Tibial artery (tissue), 4 donors: ENCODE measurements at regions not wholly inside any gene's neighbourhood (a gene's known extent, or its start where the extent isn't known, plus 50 kb on each side); places are given as distances from the start of the nearest gene placed in this dataset.

Experiments
- DNase-seq, 2 donors: peaks; one replicate each; pipeline ENCODE4 v3.0.0-alpha.2; 2019
- H3K27ac ChIP-seq, 2 donors: fragments of 200-600 bp; sonication (generic) in 1 of 2; 1 replicate in 1 of 2; 2 replicates in 1 of 2; pipeline ENCODE4 v1.5.1; 2018 to 2019; ENCODE audit warnings: mild to moderate bottlenecking in 1 of 2
- H3K27me3 ChIP-seq, 2 donors: fragments of 200-600 bp; sonication (generic) in 1 of 2; one replicate each; pipeline versions ENCODE4 v1.5.1 to v1.6.0; 2016 to 2019
- H3K36me3 ChIP-seq, 3 donors: fragments of 200-600 bp; sonication (generic) in 2 of 3; one replicate each; pipeline ENCODE4 v1.5.1; 2016 to 2019; ENCODE audit warnings: mild to moderate bottlenecking in 2 of 3
- H3K4me1 ChIP-seq, 4 donors: fragments of 200-600 bp; sonication (generic) in 2 of 4; 1 replicate in 3 of 4; 2 replicates in 1 of 4; pipeline ENCODE4 v1.5.1; 2016 to 2019
- H3K4me3 ChIP-seq, 2 donors: fragments of 200-600 bp; sonication (generic) in 1 of 2; 1 replicate in 1 of 2; 2 replicates in 1 of 2; pipeline ENCODE4 v1.5.1; 2018 to 2019; ENCODE audit warnings: mild to moderate bottlenecking in 2 of 2
- H3K9me3 ChIP-seq, 3 donors: fragments of 200-600 bp; sonication (generic) in 1 of 3; one replicate each; pipeline ENCODE4 v1.5.1; 2016 to 2019
- intact Hi-C: fragments of 100-400 bp; cut with DNase I; formaldehyde crosslinking; loops from one replicate; pipeline ENCODE4 v1.15.0; 2023; ENCODE audit warnings: low total_unique reads
- TF ChIP-seq, protein P1 (sequence below), 2 experiments: fragments of 200-600 bp in 1 of 2; fragments of 450-650 bp in 1 of 2; IDR thresholded peaks; one replicate each; pipeline ENCODE4 v1.5.1; 2017 to 2019; ENCODE audit warnings: antibody characterized with exemption in 2 of 2, mild to moderate bottlenecking in 1 of 2, moderate library complexity in 1 of 2

DNA sequence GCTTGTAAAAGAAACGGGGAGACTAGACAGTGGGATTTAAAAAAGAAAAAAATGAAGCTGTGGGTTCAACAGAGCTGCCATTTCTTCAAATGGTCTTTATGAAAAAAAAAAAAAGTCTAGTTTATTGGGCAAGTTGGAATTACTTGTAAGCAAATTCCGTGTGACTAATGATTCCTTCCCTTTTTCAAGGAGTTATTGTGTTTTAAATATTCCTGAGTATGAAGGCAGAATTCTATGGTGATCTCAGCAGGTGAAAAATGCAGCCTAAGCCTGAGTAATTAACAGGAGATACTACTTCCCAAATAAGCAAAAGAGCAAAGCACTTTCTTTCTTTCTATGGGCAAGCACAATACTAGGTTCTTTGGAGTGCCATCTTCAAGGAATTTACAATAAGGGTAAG lies 481.9 kb downstream of the ZNF608 start:
- no peak overlapping the region for H3K4me3 ChIP-seq
- H3K4me1 ChIP-seq = peaks cover 0 to 3% (median 0%) of the 10 kb centered on the region in 4 donors
- H3K36me3 ChIP-seq = no peaks in the 10 kb centered on the region
- TF ChIP-seq, protein P1, sequence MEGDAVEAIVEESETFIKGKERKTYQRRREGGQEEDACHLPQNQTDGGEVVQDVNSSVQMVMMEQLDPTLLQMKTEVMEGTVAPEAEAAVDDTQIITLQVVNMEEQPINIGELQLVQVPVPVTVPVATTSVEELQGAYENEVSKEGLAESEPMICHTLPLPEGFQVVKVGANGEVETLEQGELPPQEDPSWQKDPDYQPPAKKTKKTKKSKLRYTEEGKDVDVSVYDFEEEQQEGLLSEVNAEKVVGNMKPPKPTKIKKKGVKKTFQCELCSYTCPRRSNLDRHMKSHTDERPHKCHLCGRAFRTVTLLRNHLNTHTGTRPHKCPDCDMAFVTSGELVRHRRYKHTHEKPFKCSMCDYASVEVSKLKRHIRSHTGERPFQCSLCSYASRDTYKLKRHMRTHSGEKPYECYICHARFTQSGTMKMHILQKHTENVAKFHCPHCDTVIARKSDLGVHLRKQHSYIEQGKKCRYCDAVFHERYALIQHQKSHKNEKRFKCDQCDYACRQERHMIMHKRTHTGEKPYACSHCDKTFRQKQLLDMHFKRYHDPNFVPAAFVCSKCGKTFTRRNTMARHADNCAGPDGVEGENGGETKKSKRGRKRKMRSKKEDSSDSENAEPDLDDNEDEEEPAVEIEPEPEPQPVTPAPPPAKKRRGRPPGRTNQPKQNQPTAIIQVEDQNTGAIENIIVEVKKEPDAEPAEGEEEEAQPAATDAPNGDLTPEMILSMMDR (IDR thresholded peaks at IDR 0.05) = no peak
- intact Hi-C loops = no loop called here
- H3K27ac ChIP-seq = no peak overlapping the region
- H3K27me3 ChIP-seq = no peaks in the 10 kb centered on the region
- H3K9me3 ChIP-seq = no peaks in the 10 kb centered on the region
- no peak for DNase-seq

DNA sequence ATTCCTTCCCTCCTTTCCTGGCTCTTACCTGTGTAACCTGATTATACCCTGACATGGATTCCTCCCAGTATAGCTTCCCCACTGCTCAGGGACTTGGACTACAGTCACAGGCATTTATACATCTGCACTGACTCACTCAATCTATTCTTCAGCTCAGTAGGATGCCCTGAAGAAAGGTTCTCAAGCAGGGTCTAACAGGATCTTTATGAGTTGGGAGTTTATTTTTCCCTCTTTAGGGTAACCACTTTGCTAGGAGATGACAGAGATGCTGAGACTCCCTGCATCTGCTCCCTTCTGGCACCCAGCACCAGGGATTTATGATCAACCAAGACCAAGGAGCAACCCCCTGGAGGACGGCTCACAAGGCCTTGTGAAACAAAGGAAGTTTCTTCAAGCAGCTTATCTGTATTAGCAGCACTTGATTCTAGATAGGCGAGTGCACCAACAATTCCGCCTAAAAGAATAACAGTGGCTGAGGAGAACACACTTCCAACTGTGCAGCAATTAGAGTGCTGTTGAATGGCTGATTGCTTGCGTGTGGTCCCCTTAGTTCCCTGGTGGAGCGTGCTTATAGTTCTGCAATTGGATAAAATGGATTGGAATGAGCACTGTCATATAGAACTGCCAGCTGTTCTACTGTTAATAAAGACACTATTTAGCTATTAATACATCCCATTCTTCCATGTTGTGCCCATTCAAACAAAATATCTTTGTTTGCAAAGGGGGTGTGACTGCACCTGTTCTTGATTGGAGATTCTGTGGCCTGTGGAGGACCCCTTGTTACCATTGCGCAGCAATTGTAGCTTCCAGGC lies 482.6 kb downstream of the ZNF608 start:
- Histone ChIP-seq H3K9me3 (no peaks in the 10 kb centered on the region), H3K4me1 (peaks cover 0 to 3% (median 0%) of the 10 kb centered on the region in 4 donors), H3K36me3 (no peaks in the 10 kb centered on the region), H3K27me3 (no peaks in the 10 kb centered on the region), H3K4me3 (no peak overlapping the region), H3K27ac (no peak overlapping the region)
- intact Hi-C loops = no loop called here
- no peak for DNase-seq
- TF ChIP-seq, protein P1 (IDR thresholded peaks at IDR 0.05) = no peak

DNA sequence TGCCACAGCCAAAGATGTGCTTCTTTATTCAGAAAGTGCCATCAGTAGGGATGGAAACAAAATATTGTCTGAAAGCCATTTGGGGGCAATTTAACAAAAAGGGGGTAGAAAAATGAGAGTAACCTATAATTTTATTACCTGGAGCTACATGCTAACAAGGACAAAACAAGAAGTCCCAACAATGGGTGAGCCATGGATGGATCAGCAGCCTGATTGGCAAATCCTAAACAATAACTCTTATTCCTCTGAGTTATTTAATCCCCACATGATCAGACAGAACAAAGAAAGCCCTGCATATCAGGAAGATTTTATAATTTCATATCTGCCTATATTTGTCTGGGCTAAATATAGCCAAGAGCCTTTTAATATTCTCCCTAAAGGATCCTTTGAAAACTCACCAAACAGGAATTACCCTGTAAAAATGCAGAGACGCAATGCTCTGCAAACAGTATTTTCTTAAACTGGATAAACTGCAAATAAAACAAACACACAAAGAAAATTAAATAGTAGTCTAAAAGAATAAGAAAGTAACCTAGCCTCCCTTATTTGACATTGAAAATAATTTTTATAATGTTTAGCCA lies 483.4 kb downstream of the ZNF608 start:
- intact Hi-C loops = no loop called here
- TF ChIP-seq, protein P1 (IDR thresholded peaks at IDR 0.05) = no peak
- no peak for DNase-seq
- H3K4me3 ChIP-seq = no peak overlapping the region
- H3K27ac ChIP-seq = no peak overlapping the region
- peaks cover 0 to 3% (median 0%) of the 10 kb centered on the region in 4 donors for H3K4me1 ChIP-seq
- H3K36me3 ChIP-seq = no peaks in the 10 kb centered on the region
- no peaks in the 10 kb centered on the region for H3K27me3 ChIP-seq
- no peaks in the 10 kb centered on the region for H3K9me3 ChIP-seq

DNA sequence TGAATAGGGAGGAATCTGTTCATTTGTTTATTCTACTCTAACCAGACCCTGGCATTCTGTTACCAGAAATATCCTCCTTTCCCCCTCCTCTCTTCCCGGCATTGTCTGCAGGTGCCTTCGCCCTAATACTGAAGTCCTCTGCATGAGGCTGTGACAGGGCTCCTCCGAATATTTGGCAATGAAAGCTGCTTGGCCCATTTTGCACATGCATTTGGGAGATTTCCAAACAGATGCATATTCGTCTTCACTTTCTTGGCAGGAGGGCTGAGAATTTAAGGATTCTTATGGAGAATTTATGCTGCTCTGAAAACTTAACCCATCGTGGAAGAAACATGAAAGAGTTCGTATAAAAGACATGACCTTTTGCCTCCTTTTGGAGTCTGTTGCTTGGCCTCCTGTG lies 484.0 kb downstream of the ZNF608 start:
- no peak overlapping the region for H3K4me3 ChIP-seq
- peaks cover 0 to 3% (median 0%) of the 10 kb centered on the region in 4 donors for H3K4me1 ChIP-seq
- H3K9me3 ChIP-seq = no peaks in the 10 kb centered on the region
- no peak overlapping the region for H3K27ac ChIP-seq
- no peaks in the 10 kb centered on the region for H3K27me3 ChIP-seq
- no peaks in the 10 kb centered on the region for H3K36me3 ChIP-seq
- DNase-seq = no peak
- TF ChIP-seq, protein P1 (IDR thresholded peaks at IDR 0.05) = no peak
- intact Hi-C loops = no loop called here

DNA sequence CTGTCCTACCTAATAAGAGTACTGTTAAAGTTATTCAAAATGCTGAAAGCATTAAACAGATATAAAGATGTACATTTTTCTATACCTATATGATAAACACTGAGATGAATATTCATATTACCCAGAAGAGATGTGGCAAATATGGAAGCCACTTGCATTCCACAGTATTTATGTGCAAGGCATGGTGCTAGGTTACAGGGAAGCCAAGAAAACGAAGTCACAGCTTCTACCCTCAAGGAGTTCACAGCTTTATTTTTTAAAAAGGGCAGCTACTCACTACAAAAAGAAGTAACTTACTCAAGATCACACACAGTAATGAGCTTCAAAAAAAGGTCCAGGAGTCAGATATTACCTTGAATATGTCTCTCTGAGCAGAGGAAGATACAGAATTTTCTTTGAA lies 484.6 kb downstream of the ZNF608 start:
- intact Hi-C loops = no loop called here
- TF ChIP-seq, protein P1 (IDR thresholded peaks at IDR 0.05) = no peak
- Histone ChIP-seq H3K4me1 (peaks cover 0 to 3% (median 0%) of the 10 kb centered on the region in 4 donors), H3K27ac (no peak overlapping the region), H3K36me3 (no peaks in the 10 kb centered on the region), H3K4me3 (no peak overlapping the region), H3K27me3 (no peaks in the 10 kb centered on the region), H3K9me3 (no peaks in the 10 kb centered on the region)
- no peak for DNase-seq
